Inflammatory macrophage treated with lipopolysaccharide for 1 hour (primary cell): ENCODE measurements at regions not wholly inside any gene's neighbourhood (a gene's known extent, or its start where the extent isn't known, plus 50 kb on each side); places are given as distances from the start of the nearest gene placed in this dataset.
"Not testable (repeated sequence)": the region's sequence is repeated elsewhere in the genome, so short reads cannot be mapped to it uniquely, and the experiment has no call there.

ENCODE experiments used
- DNase-seq, 2 donors: peaks; one replicate each; pipeline ENCODE4 v3.0.0-alpha.2; 2020 to 2022

GRCh38 chr6:14874975-14875480 is 370.8 kb upstream of the JARID2 start:
- DNase-seq = peak; percentile 51 to 56

GRCh38 chr6:14875481-14876063 is 370.3 kb upstream of the JARID2 start:
- peak; percentile 58 to 76 for DNase-seq

GRCh38 chr6:14876778-14877613 is 368.9 kb upstream of the JARID2 start:
- peak; percentile 91 to 98 for DNase-seq

- DNase-seq = no peak
Measured at GRCh38 chr6:14877758-14878157, 368.1 kb upstream of the JARID2 start.

GRCh38 chr6:14880052-14880451 is 365.8 kb upstream of the JARID2 start:
- DNase-seq = no peak

GRCh38 chr6:14880677-14881076 is 365.2 kb upstream of the JARID2 start:
- no peak for DNase-seq

- peak; percentile 51 to 56 for DNase-seq
Measured at GRCh38 chr6:14881398-14881797, 364.5 kb upstream of the JARID2 start.

- DNase-seq = no peak
Measured at GRCh38 chr6:14882394-14883026, 363.4 kb upstream of the JARID2 start.

GRCh38 chr6:14883921-14884320 is 361.9 kb upstream of the JARID2 start:
- DNase-seq = peak in 1 of 2 donors; percentile 31

- DNase-seq = peak; percentile 76 to 93
Measured at GRCh38 chr6:14885498-14885897, 360.4 kb upstream of the JARID2 start.

- no peak for DNase-seq
Measured at GRCh38 chr6:14887181-14887580, 358.7 kb upstream of the JARID2 start.

- DNase-seq = no peak
Measured at GRCh38 chr6:14887986-14888574, 357.8 kb upstream of the JARID2 start.

GRCh38 chr6:14888575-14889000 is 357.3 kb upstream of the JARID2 start:
- DNase-seq = peak; percentile 59 to 68

GRCh38 chr6:14889188-14889587 is 356.7 kb upstream of the JARID2 start:
- peak in 1 of 2 donors; percentile 38 for DNase-seq

- peak; percentile 64 to 73 for DNase-seq
Measured at GRCh38 chr6:14889611-14890593, 356.0 kb upstream of the JARID2 start.

GRCh38 chr6:14891820-14892375 is 354.0 kb upstream of the JARID2 start:
- DNase-seq = peak; percentile 29 to 66

GRCh38 chr6:14894105-14894504 is 351.8 kb upstream of the JARID2 start:
- no peak for DNase-seq

GRCh38 chr6:14896475-14896874 is 349.4 kb upstream of the JARID2 start:
- no peak for DNase-seq

GRCh38 chr6:14897831-14898230 is 348.0 kb upstream of the JARID2 start:
- DNase-seq = peak; percentile 25 to 33

GRCh38 chr6:14899441-14899840 is 346.4 kb upstream of the JARID2 start:
- DNase-seq = not testable (repeated sequence)

- DNase-seq = no peak
Measured at GRCh38 chr6:14900919-14901318, 344.9 kb upstream of the JARID2 start.
